Pancreas (tissue), 10 donors: ENCODE measurements at regions not wholly inside any gene's neighbourhood (a gene's known extent, or its start where the extent isn't known, plus 50 kb on each side); places are given as distances from the start of the nearest gene placed in this dataset.

Experiments
- ATAC-seq, 4 donors: fragments of 200-7000 bp; cut with Tn5 transposase; one replicate each; pipeline versions ENCODE4 v1.8.0 to v1.9.1; 2020; ENCODE audit warnings: mild to moderate bottlenecking in 4 of 4, moderate library complexity in 4 of 4
- DNase-seq, 6 donors: peaks; one replicate each; pipeline ENCODE4 v3.0.0-alpha.2; 2020
- FAIRE-seq: peaks from 2 replicates; lab custom pipeline; 2012; peaks lifted over from hg19 to GRCh38; lab: Jason Lieb, UNC
- H3K27ac ChIP-seq, 4 donors: fragments of 200-600 bp; sonication (generic); 1 replicate in 3 of 4; 2 replicates in 1 of 4; pipeline versions ENCODE4 v1.5.0 to v1.8.0; 2020
- H3K27me3 ChIP-seq, 4 donors: fragments of 200-600 bp; one replicate each; pipeline ENCODE4 v1.8.0; 2021
- H3K36me3 ChIP-seq, 3 donors: fragments of 200-600 bp; sonication (generic) in 1 of 3; one replicate each; pipeline versions ENCODE4 v1.5.0 to v1.8.0; 2020 to 2021
- H3K4me1 ChIP-seq, 3 donors: fragments of 200-600 bp; one replicate each; pipeline ENCODE4 v1.8.0; 2021
- H3K4me3 ChIP-seq, 4 donors: fragments of 200-600 bp; sonication (generic) in 2 of 4; one replicate each; pipeline versions ENCODE4 v1.5.0 to v1.8.0; 2020 to 2021
- H3K9me3 ChIP-seq, 4 donors: fragments of 200-600 bp; one replicate each; pipeline ENCODE4 v1.8.0; 2021
- WGBS, 2 donors: extraction: QIAGEN DNeasy Blood & Tissue Kit; methylation state at CpG; one replicate each; pipeline ENCODE4 v1.1.7; 2013; 5-methylcytosine and 5-hydroxymethylcytosine counted together
- intact Hi-C, 3 donors: fragments of 100-400 bp; cut with DNase I; formaldehyde crosslinking; loops; one replicate each; pipeline versions ENCODE4 v1.11.1 to v1.14.2; 2022
- TF ChIP-seq, protein P1 (sequence below), 4 donors: fragments of 200-600 bp; sonication (generic) in 3 of 4; IDR thresholded peaks; one replicate each; pipeline versions ENCODE4 v1.5.0 to v1.8.0; 2021; ENCODE audit warnings: antibody characterized with exemption in 4 of 4
- donor health status: healthy with polysubstance abuse.
- donor health status: DM: no; HTN: no; CAD: no; lungs with moderate emphysema.
- donor health status: DM: no; HTN: no; CAD: no.
- donor health status: control.
- donor health status: control.
- donor health status: Bipolar disorder and iron deficiency.
- donor health status: DM: yes; HTN: yes; CAD: no.
- donor health status: DM: no; HTN: no; CAD: no.
- donor health status: DM: no; HTN: no; CAD: no.
- donor health status: DM: yes; HTN: yes; CAD: no.

DNA sequence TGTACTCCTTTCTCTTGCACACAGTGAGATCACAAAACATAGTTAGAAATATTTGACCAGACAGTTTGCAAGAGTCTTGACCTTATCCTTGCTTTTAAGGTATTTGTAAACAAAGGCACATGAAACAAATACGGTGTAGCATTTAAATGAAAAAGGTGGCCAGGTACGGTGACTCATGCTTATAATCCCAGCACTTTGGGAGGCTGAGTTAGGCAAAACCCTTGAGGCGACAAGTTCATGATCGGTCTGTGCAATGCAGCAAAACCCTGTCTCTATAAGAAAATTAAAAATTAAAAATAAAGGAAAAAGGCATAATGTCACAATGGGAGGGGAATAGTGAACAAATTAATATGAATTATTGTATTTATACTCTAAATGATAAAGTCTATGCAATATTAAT is 109.5 kb upstream of the PIK3C3 start:
- no peak for ATAC-seq
- no peak overlapping the region for H3K27ac ChIP-seq
- DNase-seq = no peak
- intact Hi-C loops = no loop called here
- TF ChIP-seq, protein P1, sequence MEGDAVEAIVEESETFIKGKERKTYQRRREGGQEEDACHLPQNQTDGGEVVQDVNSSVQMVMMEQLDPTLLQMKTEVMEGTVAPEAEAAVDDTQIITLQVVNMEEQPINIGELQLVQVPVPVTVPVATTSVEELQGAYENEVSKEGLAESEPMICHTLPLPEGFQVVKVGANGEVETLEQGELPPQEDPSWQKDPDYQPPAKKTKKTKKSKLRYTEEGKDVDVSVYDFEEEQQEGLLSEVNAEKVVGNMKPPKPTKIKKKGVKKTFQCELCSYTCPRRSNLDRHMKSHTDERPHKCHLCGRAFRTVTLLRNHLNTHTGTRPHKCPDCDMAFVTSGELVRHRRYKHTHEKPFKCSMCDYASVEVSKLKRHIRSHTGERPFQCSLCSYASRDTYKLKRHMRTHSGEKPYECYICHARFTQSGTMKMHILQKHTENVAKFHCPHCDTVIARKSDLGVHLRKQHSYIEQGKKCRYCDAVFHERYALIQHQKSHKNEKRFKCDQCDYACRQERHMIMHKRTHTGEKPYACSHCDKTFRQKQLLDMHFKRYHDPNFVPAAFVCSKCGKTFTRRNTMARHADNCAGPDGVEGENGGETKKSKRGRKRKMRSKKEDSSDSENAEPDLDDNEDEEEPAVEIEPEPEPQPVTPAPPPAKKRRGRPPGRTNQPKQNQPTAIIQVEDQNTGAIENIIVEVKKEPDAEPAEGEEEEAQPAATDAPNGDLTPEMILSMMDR (IDR thresholded peaks at IDR 0.05) = no peak
- no peaks in the 10 kb centered on the region for H3K4me1 ChIP-seq
- no peak for FAIRE-seq
- no peaks in the 10 kb centered on the region for H3K9me3 ChIP-seq
- H3K4me3 ChIP-seq = no peak overlapping the region
- no peaks in the 10 kb centered on the region for H3K36me3 ChIP-seq
- H3K27me3 ChIP-seq = no peaks in the 10 kb centered on the region
- WGBS, 2 donors = 56 to 61% methylated on average over 4 of the region's 4 CpGs

DNA sequence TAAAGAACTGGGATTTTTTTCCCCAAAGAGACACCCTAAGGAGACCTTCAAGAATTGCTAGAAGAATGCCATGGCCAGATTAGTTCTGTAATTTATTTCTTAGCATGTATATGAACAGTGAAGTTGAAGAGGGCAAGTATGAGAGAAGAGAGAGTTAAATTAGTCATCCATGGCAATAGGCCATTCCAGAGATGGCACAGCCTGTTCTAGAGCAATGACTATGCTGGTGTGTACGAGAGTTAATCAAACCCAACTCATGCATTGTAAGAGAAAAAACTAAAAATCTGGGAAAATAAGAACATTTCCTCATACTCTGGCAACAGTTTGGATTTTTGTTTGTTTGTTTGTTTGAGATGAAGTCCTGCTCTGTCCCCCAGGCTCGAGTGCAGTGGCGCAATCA is 112.1 kb upstream of the PIK3C3 start:
- 58 to 64% methylated on average over 3 of the region's 3 CpGs for WGBS, 2 donors
- H3K27me3 ChIP-seq = no peaks in the 10 kb centered on the region
- DNase-seq (no peak), FAIRE-seq (no peak), ATAC-seq (no peak)
- H3K36me3 ChIP-seq = no peaks in the 10 kb centered on the region
- intact Hi-C loops = no loop called here
- H3K27ac ChIP-seq = no peak overlapping the region
- TF ChIP-seq, protein P1 (IDR thresholded peaks at IDR 0.05) = no peak
- no peaks in the 10 kb centered on the region for H3K9me3 ChIP-seq
- no peak overlapping the region for H3K4me3 ChIP-seq
- no peaks in the 10 kb centered on the region for H3K4me1 ChIP-seq

DNA sequence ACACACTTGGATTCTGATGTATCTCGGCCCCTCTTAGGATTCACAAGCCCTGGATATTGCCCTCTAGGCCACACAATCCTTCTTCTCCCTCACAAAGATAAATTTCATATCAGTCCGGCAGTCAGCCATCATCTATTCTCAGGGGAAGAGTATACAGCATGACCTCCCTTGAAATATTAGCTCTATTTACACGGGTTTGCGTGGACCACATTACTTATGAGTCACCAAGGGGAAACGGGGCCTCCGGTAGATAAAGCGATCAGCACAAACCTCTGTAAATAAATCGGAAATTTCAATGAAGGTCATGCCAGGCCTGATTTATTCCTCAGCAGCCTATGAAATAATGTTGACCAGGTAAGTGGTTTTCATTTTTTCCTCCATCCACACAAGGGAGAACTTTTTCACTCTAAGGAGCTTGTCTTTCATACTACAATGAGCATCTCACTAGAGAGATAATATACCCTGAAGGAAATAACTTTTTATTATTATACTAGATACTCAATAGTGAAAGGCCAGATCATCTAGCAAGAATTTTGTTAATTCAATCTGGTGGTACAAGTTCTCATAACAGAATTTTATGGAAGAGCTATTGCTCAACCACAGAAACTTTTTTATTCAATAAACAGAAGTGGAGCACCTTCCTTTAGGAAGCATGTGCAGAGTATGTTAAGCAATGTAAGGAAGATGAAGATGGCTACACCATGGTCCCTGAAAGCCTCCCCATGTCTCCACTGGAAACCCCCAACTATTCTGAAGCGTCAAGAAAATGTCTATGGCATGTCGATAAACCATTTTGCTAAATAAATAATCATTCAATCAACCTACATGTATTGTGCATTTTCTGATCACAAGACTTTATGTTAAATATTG is 125.2 kb upstream of the PIK3C3 start:
- ATAC-seq (peak in 2 of 4 donors; percentile 38 to 56), FAIRE-seq (no peak), DNase-seq (no peak)
- no peaks in the 10 kb centered on the region for H3K36me3 ChIP-seq
- H3K9me3 ChIP-seq = no peaks in the 10 kb centered on the region
- 51 to 54% methylated on average over 10 of the region's 10 CpGs for WGBS, 2 donors
- no peaks in the 10 kb centered on the region for H3K27me3 ChIP-seq
- intact Hi-C loops = no loop called here
- TF ChIP-seq, protein P1 (IDR thresholded peaks at IDR 0.05) = no peak
- H3K4me1 ChIP-seq = no peaks in the 10 kb centered on the region
- H3K27ac ChIP-seq = no peak overlapping the region
- H3K4me3 ChIP-seq = no peak overlapping the region

DNA sequence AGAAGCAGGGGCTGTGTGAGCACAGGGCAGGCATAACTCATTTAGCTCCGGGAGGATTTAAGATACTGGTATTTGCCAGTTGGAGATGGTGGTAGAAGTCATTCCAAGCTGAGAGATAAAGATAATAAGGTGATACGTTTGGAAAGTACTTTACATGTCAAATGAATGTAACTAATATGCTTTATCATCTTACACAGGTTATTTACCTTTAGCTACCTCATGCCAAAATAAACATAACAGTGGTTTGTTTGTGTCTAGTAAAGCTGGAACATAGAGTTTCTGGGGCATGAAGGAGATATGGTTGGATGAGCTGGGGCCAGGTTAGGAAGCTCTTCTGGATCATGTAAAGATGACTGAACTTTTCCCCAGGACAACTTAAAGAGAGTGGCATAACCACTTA is 126.9 kb upstream of the PIK3C3 start:
- Histone ChIP-seq H3K9me3 (no peaks in the 10 kb centered on the region), H3K27me3 (no peaks in the 10 kb centered on the region), H3K36me3 (no peaks in the 10 kb centered on the region), H3K4me1 (no peaks in the 10 kb centered on the region), H3K27ac (no peak overlapping the region), H3K4me3 (no peak overlapping the region)
- FAIRE-seq (no peak), DNase-seq (no peak), ATAC-seq (peak in 3 of 4 donors; percentile 24 to 49 (median 32))
- 5 to 10% methylated on average over 2 of the region's 2 CpGs for WGBS, 2 donors
- TF ChIP-seq, protein P1 (IDR thresholded peaks at IDR 0.05) = no peak
- intact Hi-C loops = no loop called here

DNA sequence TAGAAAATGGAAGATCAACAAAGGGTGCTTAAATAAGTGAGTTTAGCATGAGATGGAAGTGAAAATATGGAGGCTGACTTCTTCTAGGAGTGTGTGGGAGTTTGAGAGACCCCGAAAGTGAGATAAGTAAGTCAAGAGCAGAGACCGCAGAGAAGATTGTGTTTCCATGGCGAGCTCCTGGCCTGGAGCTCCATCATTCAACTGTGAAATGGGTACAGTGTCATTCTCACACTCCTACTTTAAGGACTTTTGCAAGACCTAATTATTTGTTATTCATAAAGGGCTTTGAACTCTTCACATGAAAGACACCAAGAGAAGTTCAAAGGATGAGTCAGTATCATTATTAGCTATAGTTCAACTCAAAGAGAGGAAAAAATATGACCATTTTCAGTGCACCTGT is 134.2 kb upstream of the PIK3C3 start:
- Histone ChIP-seq H3K36me3 (no peaks in the 10 kb centered on the region), H3K27ac (no peak overlapping the region), H3K27me3 (peaks cover 0 to 3% (median 0%) of the 10 kb centered on the region in 4 donors), H3K9me3 (no peaks in the 10 kb centered on the region), H3K4me3 (no peak overlapping the region), H3K4me1 (no peaks in the 10 kb centered on the region)
- no peak for ATAC-seq
- TF ChIP-seq, protein P1 (IDR thresholded peaks at IDR 0.05) = no peak
- intact Hi-C loops = no loop called here
- 52 to 76% methylated on average over 3 of the region's 3 CpGs for WGBS, 2 donors
- no peak for DNase-seq
- FAIRE-seq = no peak
